H1 (cell line): ENCODE measurements at regions not wholly inside any gene's neighbourhood (a gene's known extent, or its start where the extent isn't known, plus 50 kb on each side); places are given as distances from the start of the nearest gene placed in this dataset.

ENCODE experiments used
- CHD1 ChIP-seq: IDR thresholded peaks from 2 replicates; pipeline ENCODE4 v1.6.1; 2012; ENCODE audit warnings: low read depth, low read length, improper control_type of control experiment
- CREB1 ChIP-seq: IDR thresholded peaks from 2 replicates; pipeline ENCODE4 v1.6.1; 2012; ENCODE audit warnings: inconsistent platforms
- EGR1 ChIP-seq: IDR thresholded peaks from 2 replicates; pipeline ENCODE4 v1.6.1; 2011; ENCODE audit warnings: low read depth, low read length, borderline replicate concordance
- JUN ChIP-seq: IDR thresholded peaks from 2 replicates; pipeline ENCODE4 v1.6.1; 2011; ENCODE audit warnings: low read depth, mild to moderate bottlenecking, improper control_type of control experiment, low read length
- PHF8 ChIP-seq: fragments of 200-600 bp; sonication (generic); conservative IDR thresholded peaks from 2 replicates; pipeline ENCODE4 v1.7.1; 2012; ENCODE audit warnings: low read depth, mild to moderate bottlenecking, inconsistent platforms, low read length, moderate library complexity
- RXRA ChIP-seq: IDR thresholded peaks from 2 replicates; pipeline ENCODE4 v1.6.1; 2011; ENCODE audit warnings: low read depth, mild to moderate bottlenecking, low read length, moderate library complexity; ENCODE audit not compliant: insufficient read depth
- SRF ChIP-seq: IDR thresholded peaks from 2 replicates; pipeline ENCODE4 v1.6.1; 2011; ENCODE audit warnings: mild to moderate bottlenecking, low read depth, low read length, moderate library complexity
- TAF7 ChIP-seq: optimal IDR thresholded peaks from 2 replicates; pipeline ENCODE3; 2011; ENCODE audit warnings: low read depth, mild to moderate bottlenecking, inconsistent platforms, low read length, moderate library complexity, borderline replicate concordance
- TEAD4 ChIP-seq: IDR thresholded peaks from 2 replicates; pipeline ENCODE4 v1.6.1; 2012; ENCODE audit warnings: low read depth, low read length, inconsistent platforms, mixed read lengths
- TF ChIP-seq, protein P1 (sequence below): fragments of 300-600 bp; sonication (generic); IDR thresholded peaks from 2 replicates; pipeline ENCODE4 v1.7.1; 2012; ENCODE audit warnings: low read length, moderate library complexity, mild to moderate bottlenecking, inconsistent platforms; ENCODE audit not compliant: insufficient replicate concordance
- TF ChIP-seq, protein P2 (sequence below): IDR thresholded peaks from 2 replicates; pipeline ENCODE4 v1.6.1; 2012; ENCODE audit warnings: inconsistent platforms

DNA sequence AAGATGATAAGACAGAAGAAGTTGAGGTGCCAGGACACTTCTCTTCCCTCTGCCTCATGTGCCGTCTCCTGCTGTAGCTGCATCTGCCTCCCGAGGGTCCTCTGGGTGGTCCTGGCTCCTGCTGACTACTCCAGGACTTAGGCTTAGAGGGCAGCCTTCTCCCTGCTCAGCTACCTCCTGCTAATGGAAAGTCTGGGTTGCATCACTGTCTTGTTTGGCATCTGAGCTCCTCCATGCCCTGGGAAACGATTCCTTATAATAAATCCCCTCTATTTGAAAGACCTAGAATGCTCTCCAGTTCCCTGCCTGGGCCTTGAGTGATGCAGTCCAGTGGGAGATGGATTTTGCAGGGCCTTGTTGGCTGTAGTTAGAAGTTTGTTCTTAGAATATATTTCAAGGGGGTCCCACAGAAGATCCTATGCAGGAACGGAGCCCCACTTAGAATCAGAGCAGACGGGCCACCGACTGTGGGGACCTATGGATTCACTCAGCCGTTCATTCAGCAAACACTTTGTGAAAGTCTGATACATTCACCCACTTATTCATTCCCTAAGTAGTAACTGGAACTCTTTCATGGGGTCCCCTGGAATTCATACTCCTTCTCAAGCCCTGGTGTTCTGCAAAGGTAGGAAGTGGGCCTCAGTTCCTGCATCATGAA lies 269.8 kb upstream of the HDAC4 start (continued):
- TF ChIP-seq, protein P1, sequence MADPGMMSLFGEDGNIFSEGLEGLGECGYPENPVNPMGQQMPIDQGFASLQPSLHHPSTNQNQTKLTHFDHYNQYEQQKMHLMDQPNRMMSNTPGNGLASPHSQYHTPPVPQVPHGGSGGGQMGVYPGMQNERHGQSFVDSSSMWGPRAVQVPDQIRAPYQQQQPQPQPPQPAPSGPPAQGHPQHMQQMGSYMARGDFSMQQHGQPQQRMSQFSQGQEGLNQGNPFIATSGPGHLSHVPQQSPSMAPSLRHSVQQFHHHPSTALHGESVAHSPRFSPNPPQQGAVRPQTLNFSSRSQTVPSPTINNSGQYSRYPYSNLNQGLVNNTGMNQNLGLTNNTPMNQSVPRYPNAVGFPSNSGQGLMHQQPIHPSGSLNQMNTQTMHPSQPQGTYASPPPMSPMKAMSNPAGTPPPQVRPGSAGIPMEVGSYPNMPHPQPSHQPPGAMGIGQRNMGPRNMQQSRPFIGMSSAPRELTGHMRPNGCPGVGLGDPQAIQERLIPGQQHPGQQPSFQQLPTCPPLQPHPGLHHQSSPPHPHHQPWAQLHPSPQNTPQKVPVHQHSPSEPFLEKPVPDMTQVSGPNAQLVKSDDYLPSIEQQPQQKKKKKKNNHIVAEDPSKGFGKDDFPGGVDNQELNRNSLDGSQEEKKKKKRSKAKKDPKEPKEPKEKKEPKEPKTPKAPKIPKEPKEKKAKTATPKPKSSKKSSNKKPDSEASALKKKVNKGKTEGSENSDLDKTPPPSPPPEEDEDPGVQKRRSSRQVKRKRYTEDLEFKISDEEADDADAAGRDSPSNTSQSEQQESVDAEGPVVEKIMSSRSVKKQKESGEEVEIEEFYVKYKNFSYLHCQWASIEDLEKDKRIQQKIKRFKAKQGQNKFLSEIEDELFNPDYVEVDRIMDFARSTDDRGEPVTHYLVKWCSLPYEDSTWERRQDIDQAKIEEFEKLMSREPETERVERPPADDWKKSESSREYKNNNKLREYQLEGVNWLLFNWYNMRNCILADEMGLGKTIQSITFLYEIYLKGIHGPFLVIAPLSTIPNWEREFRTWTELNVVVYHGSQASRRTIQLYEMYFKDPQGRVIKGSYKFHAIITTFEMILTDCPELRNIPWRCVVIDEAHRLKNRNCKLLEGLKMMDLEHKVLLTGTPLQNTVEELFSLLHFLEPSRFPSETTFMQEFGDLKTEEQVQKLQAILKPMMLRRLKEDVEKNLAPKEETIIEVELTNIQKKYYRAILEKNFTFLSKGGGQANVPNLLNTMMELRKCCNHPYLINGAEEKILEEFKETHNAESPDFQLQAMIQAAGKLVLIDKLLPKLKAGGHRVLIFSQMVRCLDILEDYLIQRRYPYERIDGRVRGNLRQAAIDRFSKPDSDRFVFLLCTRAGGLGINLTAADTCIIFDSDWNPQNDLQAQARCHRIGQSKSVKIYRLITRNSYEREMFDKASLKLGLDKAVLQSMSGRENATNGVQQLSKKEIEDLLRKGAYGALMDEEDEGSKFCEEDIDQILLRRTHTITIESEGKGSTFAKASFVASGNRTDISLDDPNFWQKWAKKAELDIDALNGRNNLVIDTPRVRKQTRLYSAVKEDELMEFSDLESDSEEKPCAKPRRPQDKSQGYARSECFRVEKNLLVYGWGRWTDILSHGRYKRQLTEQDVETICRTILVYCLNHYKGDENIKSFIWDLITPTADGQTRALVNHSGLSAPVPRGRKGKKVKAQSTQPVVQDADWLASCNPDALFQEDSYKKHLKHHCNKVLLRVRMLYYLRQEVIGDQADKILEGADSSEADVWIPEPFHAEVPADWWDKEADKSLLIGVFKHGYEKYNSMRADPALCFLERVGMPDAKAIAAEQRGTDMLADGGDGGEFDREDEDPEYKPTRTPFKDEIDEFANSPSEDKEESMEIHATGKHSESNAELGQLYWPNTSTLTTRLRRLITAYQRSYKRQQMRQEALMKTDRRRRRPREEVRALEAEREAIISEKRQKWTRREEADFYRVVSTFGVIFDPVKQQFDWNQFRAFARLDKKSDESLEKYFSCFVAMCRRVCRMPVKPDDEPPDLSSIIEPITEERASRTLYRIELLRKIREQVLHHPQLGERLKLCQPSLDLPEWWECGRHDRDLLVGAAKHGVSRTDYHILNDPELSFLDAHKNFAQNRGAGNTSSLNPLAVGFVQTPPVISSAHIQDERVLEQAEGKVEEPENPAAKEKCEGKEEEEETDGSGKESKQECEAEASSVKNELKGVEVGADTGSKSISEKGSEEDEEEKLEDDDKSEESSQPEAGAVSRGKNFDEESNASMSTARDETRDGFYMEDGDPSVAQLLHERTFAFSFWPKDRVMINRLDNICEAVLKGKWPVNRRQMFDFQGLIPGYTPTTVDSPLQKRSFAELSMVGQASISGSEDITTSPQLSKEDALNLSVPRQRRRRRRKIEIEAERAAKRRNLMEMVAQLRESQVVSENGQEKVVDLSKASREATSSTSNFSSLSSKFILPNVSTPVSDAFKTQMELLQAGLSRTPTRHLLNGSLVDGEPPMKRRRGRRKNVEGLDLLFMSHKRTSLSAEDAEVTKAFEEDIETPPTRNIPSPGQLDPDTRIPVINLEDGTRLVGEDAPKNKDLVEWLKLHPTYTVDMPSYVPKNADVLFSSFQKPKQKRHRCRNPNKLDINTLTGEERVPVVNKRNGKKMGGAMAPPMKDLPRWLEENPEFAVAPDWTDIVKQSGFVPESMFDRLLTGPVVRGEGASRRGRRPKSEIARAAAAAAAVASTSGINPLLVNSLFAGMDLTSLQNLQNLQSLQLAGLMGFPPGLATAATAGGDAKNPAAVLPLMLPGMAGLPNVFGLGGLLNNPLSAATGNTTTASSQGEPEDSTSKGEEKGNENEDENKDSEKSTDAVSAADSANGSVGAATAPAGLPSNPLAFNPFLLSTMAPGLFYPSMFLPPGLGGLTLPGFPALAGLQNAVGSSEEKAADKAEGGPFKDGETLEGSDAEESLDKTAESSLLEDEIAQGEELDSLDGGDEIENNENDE, result no peak
- no peak for TF ChIP-seq SRF
- no peak for TF ChIP-seq PHF8
- no peak for TF ChIP-seq EGR1
- TF ChIP-seq CHD1, result no peak
- TF ChIP-seq, protein P2, sequence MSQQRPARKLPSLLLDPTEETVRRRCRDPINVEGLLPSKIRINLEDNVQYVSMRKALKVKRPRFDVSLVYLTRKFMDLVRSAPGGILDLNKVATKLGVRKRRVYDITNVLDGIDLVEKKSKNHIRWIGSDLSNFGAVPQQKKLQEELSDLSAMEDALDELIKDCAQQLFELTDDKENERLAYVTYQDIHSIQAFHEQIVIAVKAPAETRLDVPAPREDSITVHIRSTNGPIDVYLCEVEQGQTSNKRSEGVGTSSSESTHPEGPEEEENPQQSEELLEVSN, result no peak
- TF ChIP-seq JUN, result no peak
- TF ChIP-seq RXRA, result no peak
- no peak for TF ChIP-seq TAF7
- TF ChIP-seq TEAD4, result no peak
- TF ChIP-seq CREB1, result no peak
